ENCODE measurements at regions not wholly inside any gene's neighbourhood (a gene's known extent, or its start where the extent isn't known, plus 50 kb on each side); places are given as distances from the start of the nearest gene placed in this dataset.

- Histone ChIP-seq H3K4ac (ENCODE audit: low read depth, low read length) (no peak overlapping the region), H3K9ac (ENCODE audit: low read length) (no peak overlapping the region), H3K27ac (ENCODE audit: low read depth, low read length) (no peak overlapping the region), H3K4me1 (ENCODE audit: control insufficient read depth in 1 of 2, insufficient read depth in 2 of 2, low read length in 2 of 2) (no peaks in the 10 kb centered on the region), H3K27me3 (ENCODE audit: insufficient read depth, low read length) (no peaks in the 10 kb centered on the region), H3K14ac (ENCODE audit: low read length) (no peak overlapping the region), H2BK5ac (ENCODE audit: low read depth, low read length, poor library complexity) (no peak overlapping the region), H3K23ac (ENCODE audit: low read length) (no peak overlapping the region), H2AK5ac (ENCODE audit: low read length) (no peak overlapping the region), H2AFZ (ENCODE audit: insufficient read depth, low read length, poor library complexity) (no peak overlapping the region), H3K4me2 (ENCODE audit: low read length) (no peak overlapping the region), H3K18ac (ENCODE audit: low read length) (no peak overlapping the region), H3K79me1 (ENCODE audit: low read length) (no peaks in the 10 kb centered on the region), H3K4me3 (ENCODE audit: low read depth, low read length) (no peak overlapping the region), H4K91ac (ENCODE audit: low read depth, low read length) (no peak overlapping the region), H2BK120ac (ENCODE audit: insufficient read depth, low read length, poor library complexity) (no peak overlapping the region), H3K9me3 (ENCODE audit: insufficient read depth, low read depth, low read length) (no peaks in the 10 kb centered on the region), H4K8ac (ENCODE audit: low read depth, low read length) (no peak overlapping the region), H3K79me2 (ENCODE audit: control insufficient read depth, insufficient read depth, low read length, poor library complexity) (no peaks in the 10 kb centered on the region), H2BK12ac (ENCODE audit: low read length) (no peak overlapping the region), H3K36me3 (ENCODE audit: control insufficient read depth in 1 of 2, insufficient read depth in 2 of 2, low read length in 2 of 2) (no peaks in the 10 kb centered on the region), H4K12ac (ENCODE audit: low read depth, low read length) (no peak overlapping the region)
- WGBS (ENCODE audit: extremely low coverage, insufficient coverage, insufficient read length): no CpG with 5 or more reads among the region's 1 CpG
- no peak for DNase-seq
Observed at GRCh38 chr14:30345511-30345910, 213.4 kb upstream of the G2E3 start.

GRCh38 chr14:30348445-30348844 is 210.5 kb upstream of the G2E3 start:
- WGBS (ENCODE audit: extremely low coverage, insufficient coverage, insufficient read length): no CpG with 5 or more reads among the region's 2 CpGs
- H2AK5ac ChIP-seq (ENCODE audit: low read length): no peak overlapping the region
- no peak overlapping the region for H3K9ac ChIP-seq (ENCODE audit: low read length)
- H3K4me2 ChIP-seq (ENCODE audit: low read length): no peak overlapping the region
- H3K9me3 ChIP-seq (ENCODE audit: insufficient read depth, low read depth, low read length): no peaks in the 10 kb centered on the region
- no peaks in the 10 kb centered on the region for H3K27me3 ChIP-seq (ENCODE audit: insufficient read depth, low read length)
- no peak overlapping the region for H3K23ac ChIP-seq (ENCODE audit: low read length)
- no peak overlapping the region for H2BK120ac ChIP-seq (ENCODE audit: insufficient read depth, low read length, poor library complexity)
- DNase-seq: no peak
- H3K27ac ChIP-seq (ENCODE audit: low read depth, low read length): no peak overlapping the region
- no peak overlapping the region for H3K14ac ChIP-seq (ENCODE audit: low read length)
- H2BK5ac ChIP-seq (ENCODE audit: low read depth, low read length, poor library complexity): no peak overlapping the region
- H2BK12ac ChIP-seq (ENCODE audit: low read length): no peak overlapping the region
- H4K8ac ChIP-seq (ENCODE audit: low read depth, low read length): no peak overlapping the region
- H3K79me1 ChIP-seq (ENCODE audit: low read length): no peaks in the 10 kb centered on the region
- H4K91ac ChIP-seq (ENCODE audit: low read depth, low read length): no peak overlapping the region
- no peaks in the 10 kb centered on the region for H3K4me1 ChIP-seq (ENCODE audit: control insufficient read depth in 1 of 2, insufficient read depth in 2 of 2, low read length in 2 of 2)
- no peaks in the 10 kb centered on the region for H3K79me2 ChIP-seq (ENCODE audit: control insufficient read depth, insufficient read depth, low read length, poor library complexity)
- H4K12ac ChIP-seq (ENCODE audit: low read depth, low read length): no peak overlapping the region
- H3K4me3 ChIP-seq (ENCODE audit: low read depth, low read length): no peak overlapping the region
- no peak overlapping the region for H3K18ac ChIP-seq (ENCODE audit: low read length)
- no peaks in the 10 kb centered on the region for H3K36me3 ChIP-seq (ENCODE audit: control insufficient read depth in 1 of 2, insufficient read depth in 2 of 2, low read length in 2 of 2)
- no peak overlapping the region for H2AFZ ChIP-seq (ENCODE audit: insufficient read depth, low read length, poor library complexity)
- no peak overlapping the region for H3K4ac ChIP-seq (ENCODE audit: low read depth, low read length)

GRCh38 chr14:30349520-30349919 is 209.4 kb upstream of the G2E3 start:
- H3K36me3 ChIP-seq (ENCODE audit: control insufficient read depth in 1 of 2, insufficient read depth in 2 of 2, low read length in 2 of 2): no peaks in the 10 kb centered on the region
- no peak overlapping the region for H3K4me3 ChIP-seq (ENCODE audit: low read depth, low read length)
- no peaks in the 10 kb centered on the region for H3K79me2 ChIP-seq (ENCODE audit: control insufficient read depth, insufficient read depth, low read length, poor library complexity)
- H3K4me1 ChIP-seq (ENCODE audit: control insufficient read depth in 1 of 2, insufficient read depth in 2 of 2, low read length in 2 of 2): no peaks in the 10 kb centered on the region
- no peak overlapping the region for H2BK12ac ChIP-seq (ENCODE audit: low read length)
- no peaks in the 10 kb centered on the region for H3K27me3 ChIP-seq (ENCODE audit: insufficient read depth, low read length)
- no peak overlapping the region for H2BK120ac ChIP-seq (ENCODE audit: insufficient read depth, low read length, poor library complexity)
- no peak overlapping the region for H4K12ac ChIP-seq (ENCODE audit: low read depth, low read length)
- DNase-seq: no peak
- WGBS (ENCODE audit: extremely low coverage, insufficient coverage, insufficient read length): no CpG with 5 or more reads among the region's 3 CpGs
- H3K18ac ChIP-seq (ENCODE audit: low read length): no peak overlapping the region
- H3K9me3 ChIP-seq (ENCODE audit: insufficient read depth, low read depth, low read length): no peaks in the 10 kb centered on the region
- no peak overlapping the region for H3K4ac ChIP-seq (ENCODE audit: low read depth, low read length)
- no peak overlapping the region for H3K4me2 ChIP-seq (ENCODE audit: low read length)
- no peak overlapping the region for H2AK5ac ChIP-seq (ENCODE audit: low read length)
- H3K79me1 ChIP-seq (ENCODE audit: low read length): no peaks in the 10 kb centered on the region
- H3K23ac ChIP-seq (ENCODE audit: low read length): no peak overlapping the region
- H2AFZ ChIP-seq (ENCODE audit: insufficient read depth, low read length, poor library complexity): no peak overlapping the region
- no peak overlapping the region for H3K9ac ChIP-seq (ENCODE audit: low read length)
- H2BK5ac ChIP-seq (ENCODE audit: low read depth, low read length, poor library complexity): no peak overlapping the region
- no peak overlapping the region for H3K27ac ChIP-seq (ENCODE audit: low read depth, low read length)
- H3K14ac ChIP-seq (ENCODE audit: low read length): no peak overlapping the region
- H4K91ac ChIP-seq (ENCODE audit: low read depth, low read length): no peak overlapping the region
- no peak overlapping the region for H4K8ac ChIP-seq (ENCODE audit: low read depth, low read length)

GRCh38 chr14:30354439-30354838 is 204.5 kb upstream of the G2E3 start:
- H2BK5ac ChIP-seq (ENCODE audit: low read depth, low read length, poor library complexity): no peak overlapping the region
- H3K4me2 ChIP-seq (ENCODE audit: low read length): no peak overlapping the region
- no peaks in the 10 kb centered on the region for H3K9me3 ChIP-seq (ENCODE audit: insufficient read depth, low read depth, low read length)
- no peak overlapping the region for H3K23ac ChIP-seq (ENCODE audit: low read length)
- H3K18ac ChIP-seq (ENCODE audit: low read length): no peak overlapping the region
- H2AK5ac ChIP-seq (ENCODE audit: low read length): no peak overlapping the region
- no peak overlapping the region for H4K8ac ChIP-seq (ENCODE audit: low read depth, low read length)
- no peaks in the 10 kb centered on the region for H3K79me1 ChIP-seq (ENCODE audit: low read length)
- no peaks in the 10 kb centered on the region for H3K4me1 ChIP-seq (ENCODE audit: control insufficient read depth in 1 of 2, insufficient read depth in 2 of 2, low read length in 2 of 2)
- WGBS (ENCODE audit: extremely low coverage, insufficient coverage, insufficient read length): no CpG with 5 or more reads among the region's 1 CpG
- H4K91ac ChIP-seq (ENCODE audit: low read depth, low read length): no peak overlapping the region
- H2BK12ac ChIP-seq (ENCODE audit: low read length): no peak overlapping the region
- no peak overlapping the region for H3K4ac ChIP-seq (ENCODE audit: low read depth, low read length)
- no peak overlapping the region for H3K4me3 ChIP-seq (ENCODE audit: low read depth, low read length)
- H3K14ac ChIP-seq (ENCODE audit: low read length): no peak overlapping the region
- H3K9ac ChIP-seq (ENCODE audit: low read length): no peak overlapping the region
- H4K12ac ChIP-seq (ENCODE audit: low read depth, low read length): no peak overlapping the region
- no peak overlapping the region for H2BK120ac ChIP-seq (ENCODE audit: insufficient read depth, low read length, poor library complexity)
- no peak overlapping the region for H3K27ac ChIP-seq (ENCODE audit: low read depth, low read length)
- no peaks in the 10 kb centered on the region for H3K27me3 ChIP-seq (ENCODE audit: insufficient read depth, low read length)
- DNase-seq: no peak
- no peak overlapping the region for H2AFZ ChIP-seq (ENCODE audit: insufficient read depth, low read length, poor library complexity)
- H3K36me3 ChIP-seq (ENCODE audit: control insufficient read depth in 1 of 2, insufficient read depth in 2 of 2, low read length in 2 of 2): no peaks in the 10 kb centered on the region
- H3K79me2 ChIP-seq (ENCODE audit: control insufficient read depth, insufficient read depth, low read length, poor library complexity): no peaks in the 10 kb centered on the region
